ENCODE measurements at regions not wholly inside any gene's neighbourhood (a gene's known extent, or its start where the extent isn't known, plus 50 kb on each side); places are given as distances from the start of the nearest gene placed in this dataset.

DNA sequence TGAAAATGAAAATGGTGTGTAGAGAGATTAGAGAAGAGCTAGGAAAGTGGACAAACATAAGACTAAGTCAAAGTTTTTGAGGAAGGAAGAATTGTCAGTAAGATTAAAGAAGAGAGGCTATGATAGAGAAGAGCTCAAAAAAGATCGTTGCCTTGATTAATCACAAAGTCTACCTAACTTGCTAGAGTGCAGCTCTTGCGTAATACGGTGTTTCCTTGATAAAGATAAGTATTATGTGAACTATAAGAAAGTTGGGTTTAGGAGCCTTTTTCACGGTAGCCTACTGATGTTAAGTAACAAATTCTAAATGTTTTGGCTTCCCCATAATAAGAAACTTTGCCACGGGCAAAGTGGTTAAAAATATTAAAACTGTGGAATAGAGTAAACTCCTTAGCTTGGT is 226.4 kb upstream of the NRXN1 start:
- no peak for TF ChIP-seq EZH2phosphoT487 (IDR thresholded peaks at IDR 0.05; ENCODE audit: borderline replicate concordance, low read length)
- TF ChIP-seq, protein P1, sequence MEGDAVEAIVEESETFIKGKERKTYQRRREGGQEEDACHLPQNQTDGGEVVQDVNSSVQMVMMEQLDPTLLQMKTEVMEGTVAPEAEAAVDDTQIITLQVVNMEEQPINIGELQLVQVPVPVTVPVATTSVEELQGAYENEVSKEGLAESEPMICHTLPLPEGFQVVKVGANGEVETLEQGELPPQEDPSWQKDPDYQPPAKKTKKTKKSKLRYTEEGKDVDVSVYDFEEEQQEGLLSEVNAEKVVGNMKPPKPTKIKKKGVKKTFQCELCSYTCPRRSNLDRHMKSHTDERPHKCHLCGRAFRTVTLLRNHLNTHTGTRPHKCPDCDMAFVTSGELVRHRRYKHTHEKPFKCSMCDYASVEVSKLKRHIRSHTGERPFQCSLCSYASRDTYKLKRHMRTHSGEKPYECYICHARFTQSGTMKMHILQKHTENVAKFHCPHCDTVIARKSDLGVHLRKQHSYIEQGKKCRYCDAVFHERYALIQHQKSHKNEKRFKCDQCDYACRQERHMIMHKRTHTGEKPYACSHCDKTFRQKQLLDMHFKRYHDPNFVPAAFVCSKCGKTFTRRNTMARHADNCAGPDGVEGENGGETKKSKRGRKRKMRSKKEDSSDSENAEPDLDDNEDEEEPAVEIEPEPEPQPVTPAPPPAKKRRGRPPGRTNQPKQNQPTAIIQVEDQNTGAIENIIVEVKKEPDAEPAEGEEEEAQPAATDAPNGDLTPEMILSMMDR (IDR thresholded peaks at IDR 0.05; ENCODE audit: low read depth, low read length, poor library complexity, severe bottlenecking), result no peak

Measured in DOHH2 (cell line).